HFF-Myc (cell line): ENCODE measurements at regions not wholly inside any gene's neighbourhood (a gene's known extent, or its start where the extent isn't known, plus 50 kb on each side); places are given as distances from the start of the nearest gene placed in this dataset.
A peak's percentile ranks its signal among the peaks of the same experiment; 100 is the strongest.

Experiments
- DNase-seq: peaks from one replicate; pipeline ENCODE4 v3.0.0-alpha.2; 2011; ENCODE audit warnings: low read depth; ENCODE audit errors: extremely low read depth
- H3K4me3 ChIP-seq: replicated peaks from 2 replicates; pipeline ENCODE4 v1.5.1; 2011; ENCODE audit warnings: low read depth, mild to moderate bottlenecking, control low read depth, low read length
- TF ChIP-seq, protein P1 (sequence below): IDR thresholded peaks from 2 replicates; pipeline ENCODE4 v1.5.1; 2012; ENCODE audit warnings: mild to moderate bottlenecking, low read depth, low read length, control low read depth; ENCODE audit errors: missing control alignments

DNA sequence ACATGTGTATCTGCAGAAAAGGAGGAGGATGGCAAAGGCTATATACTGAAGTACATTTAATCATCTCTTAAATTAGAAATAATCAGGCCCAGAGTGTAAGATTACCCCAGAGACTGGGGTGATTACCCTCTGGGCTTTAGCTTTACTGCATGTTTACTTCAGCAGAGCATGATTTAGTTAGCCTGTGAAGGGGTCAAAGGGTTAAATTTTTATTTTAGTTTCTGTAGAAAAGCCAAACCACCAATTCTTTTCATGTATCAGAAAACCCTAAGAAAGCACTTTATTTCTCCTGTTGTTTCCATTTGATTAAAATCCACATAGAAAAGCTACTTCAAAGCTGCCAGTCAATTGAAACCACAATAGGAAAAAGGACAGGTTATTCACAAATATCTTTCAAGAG, 101.5 kb upstream of the LSM8 start:
- H3K4me3 ChIP-seq, result no peak overlapping the region
- DNase-seq, result no peak
- TF ChIP-seq, protein P1, sequence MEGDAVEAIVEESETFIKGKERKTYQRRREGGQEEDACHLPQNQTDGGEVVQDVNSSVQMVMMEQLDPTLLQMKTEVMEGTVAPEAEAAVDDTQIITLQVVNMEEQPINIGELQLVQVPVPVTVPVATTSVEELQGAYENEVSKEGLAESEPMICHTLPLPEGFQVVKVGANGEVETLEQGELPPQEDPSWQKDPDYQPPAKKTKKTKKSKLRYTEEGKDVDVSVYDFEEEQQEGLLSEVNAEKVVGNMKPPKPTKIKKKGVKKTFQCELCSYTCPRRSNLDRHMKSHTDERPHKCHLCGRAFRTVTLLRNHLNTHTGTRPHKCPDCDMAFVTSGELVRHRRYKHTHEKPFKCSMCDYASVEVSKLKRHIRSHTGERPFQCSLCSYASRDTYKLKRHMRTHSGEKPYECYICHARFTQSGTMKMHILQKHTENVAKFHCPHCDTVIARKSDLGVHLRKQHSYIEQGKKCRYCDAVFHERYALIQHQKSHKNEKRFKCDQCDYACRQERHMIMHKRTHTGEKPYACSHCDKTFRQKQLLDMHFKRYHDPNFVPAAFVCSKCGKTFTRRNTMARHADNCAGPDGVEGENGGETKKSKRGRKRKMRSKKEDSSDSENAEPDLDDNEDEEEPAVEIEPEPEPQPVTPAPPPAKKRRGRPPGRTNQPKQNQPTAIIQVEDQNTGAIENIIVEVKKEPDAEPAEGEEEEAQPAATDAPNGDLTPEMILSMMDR, result no peak

- no peak overlapping the region for H3K4me3 ChIP-seq
- TF ChIP-seq, protein P1, result no peak
- no peak for DNase-seq
Observed at GRCh38 chr7:118085000-118085399, 99.0 kb upstream of the LSM8 start.

DNA sequence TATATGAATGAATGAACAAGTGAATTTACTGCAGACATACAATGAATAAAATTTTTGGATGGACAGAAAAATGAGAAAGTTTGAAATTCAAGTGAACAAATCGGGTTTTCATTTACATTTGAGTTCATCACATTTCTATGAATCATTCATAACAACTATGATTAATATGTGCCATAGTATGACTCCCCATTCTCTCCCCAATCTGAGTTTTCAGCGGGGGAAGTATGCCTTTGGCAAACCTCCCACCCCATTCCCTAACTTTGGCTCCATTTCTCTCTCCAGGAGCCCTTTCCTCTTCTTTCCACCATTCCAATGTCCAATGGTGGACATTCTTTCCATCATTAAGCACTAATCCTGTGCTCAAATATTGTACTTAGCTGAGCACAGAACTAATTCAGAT, 96.8 kb upstream of the LSM8 start:
- H3K4me3 ChIP-seq, result no peak overlapping the region
- TF ChIP-seq, protein P1, result no peak
- DNase-seq, result no peak

DNA sequence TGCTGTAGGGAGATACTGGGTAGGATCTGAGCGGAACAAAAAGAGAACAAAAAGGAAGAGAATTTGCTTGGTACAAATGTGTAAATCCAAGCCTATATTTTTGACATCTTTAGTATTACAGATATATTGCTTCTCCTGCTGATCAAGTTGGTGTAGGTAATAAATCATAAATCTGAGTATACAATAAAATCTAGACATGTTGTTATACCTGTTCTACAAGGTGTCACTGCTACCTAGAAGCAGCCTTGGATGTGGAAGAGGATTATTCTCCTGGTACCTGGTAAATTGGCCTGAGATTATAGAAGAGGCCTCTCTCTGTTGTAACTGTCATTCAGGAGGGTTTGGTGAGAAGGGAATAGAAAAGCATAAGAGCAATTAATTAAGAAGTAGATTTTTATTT, 89.9 kb upstream of the LSM8 start:
- no peak for DNase-seq
- TF ChIP-seq, protein P1, result no peak

GRCh38 chr7:118104812-118105441, 79.0 kb upstream of the LSM8 start:
- peak; percentile 4 for DNase-seq
- TF ChIP-seq, protein P1, result peak; percentile 9

More for the DNA sequence above, 89.9 kb upstream of the LSM8 start:
- H3K4me3 ChIP-seq, result no peak overlapping the region

GRCh38 chr7:118109607-118110006, 74.4 kb upstream of the LSM8 start:
- TF ChIP-seq, protein P1, result no peak
- no peak overlapping the region for H3K4me3 ChIP-seq
- no peak for DNase-seq

More at GRCh38 chr7:118104812-118105441, 79.0 kb upstream of the LSM8 start:
- no peak overlapping the region for H3K4me3 ChIP-seq

GRCh38 chr7:118110178-118110925, 73.6 kb upstream of the LSM8 start:
- H3K4me3 ChIP-seq, result no peak overlapping the region
- TF ChIP-seq, protein P1, result no peak
- no peak for DNase-seq
